ENCODE measurements at regions not wholly inside any gene's neighbourhood (a gene's known extent, or its start where the extent isn't known, plus 50 kb on each side); places are given as distances from the start of the nearest gene placed in this dataset.

- DNase-seq (ENCODE audit: low spot score in 2 of 2), result no peak
- H3K4me3 ChIP-seq (ENCODE audit: low read depth, poor library complexity, severe bottlenecking), result no peak overlapping the region
- no peak for TF ChIP-seq POLR2A (IDR thresholded peaks at IDR 0.05)
- TF ChIP-seq CTCF (IDR thresholded peaks at IDR 0.05), result no peak
- intact Hi-C loops (cut with DNase I; ENCODE audit: low total_unique reads), result no loop called here
- WGBS, 2 donors, result 83 to 85% methylated on average over 6 of the region's 6 CpGs
Observed at GRCh38 chr2:192828947-192829346, 634.2 kb upstream of the TMEFF2 start.

- WGBS, 2 donors, result 93 to 95% methylated on average over 8 of the region's 8 CpGs
- intact Hi-C loops (cut with DNase I; ENCODE audit: low total_unique reads), result no loop called here
Observed at GRCh38 chr2:192828175-192828574, 633.4 kb upstream of the TMEFF2 start.

GRCh38 chr2:192827735-192828134, 633.0 kb upstream of the TMEFF2 start:
- no peak for TF ChIP-seq POLR2A (IDR thresholded peaks at IDR 0.05)
- TF ChIP-seq CTCF (IDR thresholded peaks at IDR 0.05), result no peak
- intact Hi-C loops (cut with DNase I; ENCODE audit: low total_unique reads), result no loop called here
- no peak for DNase-seq (ENCODE audit: low spot score in 2 of 2)
- H3K4me3 ChIP-seq (ENCODE audit: low read depth, poor library complexity, severe bottlenecking), result no peak overlapping the region
- WGBS, 2 donors, result 88 to 93% methylated on average over 9 to 10 of the region's 10 CpGs

More at GRCh38 chr2:192828175-192828574, 633.4 kb upstream of the TMEFF2 start:
- no peak overlapping the region for H3K4me3 ChIP-seq (ENCODE audit: low read depth, poor library complexity, severe bottlenecking)
- DNase-seq (ENCODE audit: low spot score in 2 of 2), result no peak
- TF ChIP-seq CTCF (IDR thresholded peaks at IDR 0.05) (no peak), POLR2A (IDR thresholded peaks at IDR 0.05) (no peak)

- intact Hi-C loops (cut with DNase I; ENCODE audit: low total_unique reads), result no loop called here
- no peak for TF ChIP-seq CTCF (IDR thresholded peaks at IDR 0.05)
- TF ChIP-seq POLR2A (IDR thresholded peaks at IDR 0.05), result no peak
- WGBS, 2 donors, result 70 to 73% methylated on average over 1 of the region's 1 CpG
- no peak for DNase-seq (ENCODE audit: low spot score in 2 of 2)
- no peak overlapping the region for H3K4me3 ChIP-seq (ENCODE audit: low read depth, poor library complexity, severe bottlenecking)
Observed at GRCh38 chr2:192814376-192814775, 619.6 kb upstream of the TMEFF2 start.

GRCh38 chr2:192813341-192813740, 618.6 kb upstream of the TMEFF2 start:
- no peak overlapping the region for H3K4me3 ChIP-seq (ENCODE audit: low read depth, poor library complexity, severe bottlenecking)
- intact Hi-C loops (cut with DNase I; ENCODE audit: low total_unique reads), result no loop called here
- TF ChIP-seq POLR2A (IDR thresholded peaks at IDR 0.05), result no peak
- no peak for TF ChIP-seq CTCF (IDR thresholded peaks at IDR 0.05)
- DNase-seq (ENCODE audit: low spot score in 2 of 2), result no peak

GRCh38 chr2:192809173-192809572, 614.4 kb upstream of the TMEFF2 start:
- TF ChIP-seq CTCF (IDR thresholded peaks at IDR 0.05) (no peak), POLR2A (IDR thresholded peaks at IDR 0.05) (no peak)
- DNase-seq (ENCODE audit: low spot score in 2 of 2), result no peak
- no peak overlapping the region for H3K4me3 ChIP-seq (ENCODE audit: low read depth, poor library complexity, severe bottlenecking)
- intact Hi-C loops (cut with DNase I; ENCODE audit: low total_unique reads), result no loop called here
- WGBS, 2 donors, result 78 to 85% methylated on average over 2 of the region's 2 CpGs

All from lower leg skin (tissue), 4 donors.